Stomach (tissue), 8 donors: ENCODE measurements at regions not wholly inside any gene's neighbourhood (a gene's known extent, or its start where the extent isn't known, plus 50 kb on each side); places are given as distances from the start of the nearest gene placed in this dataset.

Experiments
- DNase-seq, 2 donors: peaks; one replicate each; pipeline versions ENCODE4 v3.0.0 to v3.0.0-alpha.2; 2013 to 2019
- H3K27ac ChIP-seq, 5 donors: fragments of 200-600 bp in 4 of 5; sonication (generic) in 4 of 5; one replicate each; pipeline ENCODE4 v1.5.1; 2013 to 2019; ENCODE audit warnings: mild to moderate bottlenecking in 1 of 5, moderate library complexity in 1 of 5
- H3K27me3 ChIP-seq, 3 donors: fragments of 200-600 bp; sonication (generic); one replicate each; pipeline ENCODE4 v1.5.1; 2017 to 2019; ENCODE audit warnings: mixed run types in 1 of 3
- H3K36me3 ChIP-seq, 4 donors: fragments of 200-600 bp; sonication (generic); 1 replicate in 3 of 4; 2 replicates in 1 of 4; pipeline ENCODE4 v1.5.1; 2016 to 2019
- H3K4me1 ChIP-seq, 4 donors: fragments of 200-600 bp; sonication (generic); one replicate each; pipeline ENCODE4 v1.5.1; 2016 to 2019
- H3K4me3 ChIP-seq, 4 donors: fragments of 200-600 bp; sonication (generic) in 3 of 4; one replicate each; pipeline ENCODE4 v1.5.1; 2016 to 2019; ENCODE audit warnings: mild to moderate bottlenecking in 1 of 4
- H3K9me3 ChIP-seq, 4 donors: fragments of 200-600 bp; sonication (generic); one replicate each; pipeline ENCODE4 v1.5.1; 2016 to 2019
- EP300 ChIP-seq: sonication (generic); formaldehyde crosslinking; IDR thresholded peaks from one replicate; pipeline ENCODE4 v1.6.1; 2017; ENCODE audit warnings: antibody characterized with exemption
- POLR2A ChIP-seq, 4 donors: fragments of 450-650 bp; IDR thresholded peaks; one replicate each; pipeline ENCODE4 v1.6.1; 2016; ENCODE audit warnings: antibody characterized with exemption in 4 of 4, control low read depth in 2 of 4, mild to moderate bottlenecking in 1 of 4, moderate library complexity in 1 of 4
- POLR2AphosphoS5 ChIP-seq, 3 donors: sonication (generic); formaldehyde crosslinking; IDR thresholded peaks; one replicate each; pipeline ENCODE4 v1.6.1; 2016; ENCODE audit warnings: antibody characterized with exemption in 3 of 3
- WGBS, 5 donors: extraction: QIAGEN DNeasy Blood & Tissue Kit in 3 of 5; methylation state at CpG; one replicate each; pipeline versions ENCODE4 v1.1.5 to v1.1.7; 2013 to 2018; 5-methylcytosine and 5-hydroxymethylcytosine counted together
- intact Hi-C: fragments of 100-400 bp; cut with DNase I; formaldehyde crosslinking; loops from one replicate; pipeline ENCODE4 v1.15.1; 2023; ENCODE audit warnings: low total_unique reads
- TF ChIP-seq, protein P1 (sequence below), 7 experiments: fragments of 450-650 bp in 4 of 7; fragments of 200-600 bp in 3 of 7; sonication (generic) in 3 of 7; IDR thresholded peaks; one replicate each; pipeline ENCODE4 v1.5.1; 2016 to 2019; ENCODE audit warnings: antibody characterized with exemption in 7 of 7, control low read depth in 2 of 7, mild to moderate bottlenecking in 1 of 7
- donor health status: healthy with polysubstance abuse.
- donor health status: Bipolar disorder and iron deficiency.
- donor health status: healthy.

DNA sequence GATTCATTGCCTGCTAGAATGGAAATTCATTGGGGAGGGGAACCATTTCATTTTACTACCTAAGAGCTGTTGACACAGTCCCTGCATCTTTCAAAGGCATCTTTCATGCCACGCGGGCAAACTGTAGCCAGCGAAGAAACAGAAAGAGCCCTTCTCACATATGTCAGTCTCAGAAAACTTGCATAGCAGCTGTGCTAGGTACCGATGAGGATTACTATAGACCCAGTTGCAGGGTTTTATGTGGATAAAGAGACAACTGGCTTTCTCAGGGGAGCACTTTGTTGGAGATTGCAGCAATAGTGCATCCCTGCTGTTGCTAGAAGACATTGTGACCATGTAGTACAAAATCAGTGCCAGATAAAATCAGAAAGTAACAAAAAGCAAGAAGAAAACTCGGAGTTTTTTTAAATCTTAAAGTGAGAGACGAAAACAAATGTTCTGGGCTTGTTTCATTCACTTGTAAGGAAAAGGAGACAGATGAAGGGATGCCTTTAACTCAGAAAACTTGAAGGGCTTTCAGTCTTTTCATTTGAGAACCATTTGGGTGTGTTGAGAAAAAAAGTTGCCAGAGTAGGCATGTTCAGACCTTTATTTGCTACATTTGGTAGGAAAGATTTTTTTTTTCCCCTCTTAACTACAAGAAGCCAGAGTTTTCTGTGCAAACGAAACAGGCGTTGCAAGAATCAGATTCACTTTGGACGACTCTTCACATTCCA, 804.1 kb downstream of the USP25 start:
- peak overlapping the region; percentile 22 to 35 (median 31) for H3K4me3 ChIP-seq

DNA sequence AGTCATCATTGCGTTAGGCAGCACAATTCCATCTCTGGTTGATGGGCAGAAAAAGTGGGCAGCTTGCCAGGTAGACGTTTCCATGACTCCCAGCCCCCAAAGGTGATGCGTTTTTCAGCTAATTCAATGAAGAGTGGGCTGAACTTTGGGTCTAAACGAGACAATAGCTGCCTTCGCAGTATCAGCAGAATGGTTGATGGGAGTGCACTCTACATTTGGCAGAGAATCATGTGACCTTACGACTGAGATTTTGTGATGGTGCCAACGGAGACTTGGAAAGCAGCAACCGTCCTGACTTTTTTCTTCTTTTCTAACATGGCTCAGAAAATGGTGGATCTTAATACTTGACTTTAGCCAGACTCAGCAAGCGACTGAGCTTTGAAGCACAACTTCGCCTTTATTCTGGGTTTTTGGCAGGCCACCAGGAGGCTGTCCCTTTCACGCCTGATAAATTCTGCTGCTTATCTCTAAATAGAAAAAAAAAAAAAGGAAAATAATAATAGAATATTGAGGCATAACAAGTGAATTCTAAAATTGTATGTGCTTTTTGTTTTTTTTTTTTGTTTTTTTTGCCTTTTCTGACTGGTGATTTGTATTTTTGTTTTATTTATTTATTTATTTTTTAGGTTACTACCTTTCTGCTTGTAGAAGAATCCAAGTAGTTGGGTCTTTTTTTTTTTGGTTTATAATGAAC, 804.8 kb downstream of the USP25 start:
- Histone ChIP-seq H3K36me3 (no peaks in the 10 kb centered on the region), H3K27me3 (no peaks in the 10 kb centered on the region), H3K4me1 (peaks cover 0 to 6% (median 3%) of the 10 kb centered on the region in 4 donors), H3K27ac (peak overlapping the region; percentile 1 to 84 (median 69)), H3K9me3 (no peaks in the 10 kb centered on the region), H3K4me3 (peak overlapping the region; percentile 22 to 35 (median 31))
- 26 to 38% (median 35%) methylated on average over 11 of the region's 11 CpGs for WGBS, 5 donors
- DNase-seq: peak; percentile 29 to 87
- intact Hi-C loops: no loop called here
- TF ChIP-seq EP300 (no peak), POLR2AphosphoS5 (IDR thresholded peaks at IDR 0.05) (peak in 1 of 3 donors; percentile 32)

More for the DNA sequence above, 804.1 kb downstream of the USP25 start:
- Histone ChIP-seq H3K9me3 (no peaks in the 10 kb centered on the region), H3K36me3 (no peaks in the 10 kb centered on the region), H3K27ac (peak overlapping the region in 4 of 5 donors; percentile 45 to 84 (median 75)), H3K27me3 (no peaks in the 10 kb centered on the region), H3K4me1 (peaks cover 0 to 6% (median 3%) of the 10 kb centered on the region in 4 donors)
- 62 to 74% (median 69%) methylated on average over 9 of the region's 9 CpGs for WGBS, 5 donors
- TF ChIP-seq, protein P1, sequence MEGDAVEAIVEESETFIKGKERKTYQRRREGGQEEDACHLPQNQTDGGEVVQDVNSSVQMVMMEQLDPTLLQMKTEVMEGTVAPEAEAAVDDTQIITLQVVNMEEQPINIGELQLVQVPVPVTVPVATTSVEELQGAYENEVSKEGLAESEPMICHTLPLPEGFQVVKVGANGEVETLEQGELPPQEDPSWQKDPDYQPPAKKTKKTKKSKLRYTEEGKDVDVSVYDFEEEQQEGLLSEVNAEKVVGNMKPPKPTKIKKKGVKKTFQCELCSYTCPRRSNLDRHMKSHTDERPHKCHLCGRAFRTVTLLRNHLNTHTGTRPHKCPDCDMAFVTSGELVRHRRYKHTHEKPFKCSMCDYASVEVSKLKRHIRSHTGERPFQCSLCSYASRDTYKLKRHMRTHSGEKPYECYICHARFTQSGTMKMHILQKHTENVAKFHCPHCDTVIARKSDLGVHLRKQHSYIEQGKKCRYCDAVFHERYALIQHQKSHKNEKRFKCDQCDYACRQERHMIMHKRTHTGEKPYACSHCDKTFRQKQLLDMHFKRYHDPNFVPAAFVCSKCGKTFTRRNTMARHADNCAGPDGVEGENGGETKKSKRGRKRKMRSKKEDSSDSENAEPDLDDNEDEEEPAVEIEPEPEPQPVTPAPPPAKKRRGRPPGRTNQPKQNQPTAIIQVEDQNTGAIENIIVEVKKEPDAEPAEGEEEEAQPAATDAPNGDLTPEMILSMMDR (IDR thresholded peaks at IDR 0.05): no peak
- DNase-seq: peak in 1 of 2 donors; percentile 12
- intact Hi-C loops: no loop called here

GRCh38 chr21:16535102-16535422, 805.3 kb downstream of the USP25 start:
- Histone ChIP-seq H3K4me3 (peak overlapping the region; percentile 22 to 35 (median 31)), H3K9me3 (no peaks in the 10 kb centered on the region), H3K27ac (peak overlapping the region in 4 of 5 donors; percentile 45 to 84 (median 75)), H3K36me3 (no peaks in the 10 kb centered on the region), H3K27me3 (no peaks in the 10 kb centered on the region), H3K4me1 (peaks cover 0 to 6% (median 3%) of the 10 kb centered on the region in 4 donors)
- intact Hi-C loops: no loop called here
- peak; percentile 30 to 84 for DNase-seq
- peak in 2 of 3 donors; percentile 6 to 56 for TF ChIP-seq POLR2AphosphoS5 (IDR thresholded peaks at IDR 0.05)
- no peak for TF ChIP-seq POLR2A (IDR thresholded peaks at IDR 0.05)
- 26 to 59% (median 36%) methylated on average over 6 of the region's 6 CpGs for WGBS, 5 donors

DNA sequence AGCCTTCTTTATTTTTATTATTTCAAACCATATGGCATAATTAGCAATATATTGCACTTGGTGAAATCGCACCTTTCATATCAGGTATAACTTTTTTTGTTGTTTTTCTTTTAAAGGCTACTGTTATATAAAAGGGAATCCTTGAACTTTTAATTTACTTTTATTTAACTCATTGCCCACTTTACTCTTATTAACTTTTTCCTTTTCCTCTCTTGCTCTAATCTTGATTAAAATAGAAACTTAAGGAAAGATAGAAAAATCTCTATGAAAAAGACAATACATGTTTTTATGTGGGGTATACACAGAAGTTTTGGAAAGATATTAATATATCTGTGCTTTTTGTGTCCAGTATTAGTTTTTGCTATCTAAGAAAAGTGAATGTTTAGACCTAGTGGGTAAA, 805.8 kb downstream of the USP25 start:
- 51 to 86% (median 59%) methylated on average over 1 of the region's 1 CpG for WGBS, 5 donors
- H3K4me3 ChIP-seq: peak overlapping the region in 3 of 4 donors; percentile 11 to 32 (median 30)
- no peaks in the 10 kb centered on the region for H3K9me3 ChIP-seq
- peak overlapping the region in 3 of 5 donors; percentile 45 to 84 (median 81) for H3K27ac ChIP-seq
- peaks cover 0 to 6% (median 3%) of the 10 kb centered on the region in 4 donors for H3K4me1 ChIP-seq
- no peak for TF ChIP-seq POLR2AphosphoS5 (IDR thresholded peaks at IDR 0.05)
- no peak for TF ChIP-seq EP300
- no peak for TF ChIP-seq POLR2A (IDR thresholded peaks at IDR 0.05)
- TF ChIP-seq, protein P1 (IDR thresholded peaks at IDR 0.05): no peak
- no peak for DNase-seq
- intact Hi-C loops: no loop called here
- no peaks in the 10 kb centered on the region for H3K27me3 ChIP-seq
- no peaks in the 10 kb centered on the region for H3K36me3 ChIP-seq

DNA sequence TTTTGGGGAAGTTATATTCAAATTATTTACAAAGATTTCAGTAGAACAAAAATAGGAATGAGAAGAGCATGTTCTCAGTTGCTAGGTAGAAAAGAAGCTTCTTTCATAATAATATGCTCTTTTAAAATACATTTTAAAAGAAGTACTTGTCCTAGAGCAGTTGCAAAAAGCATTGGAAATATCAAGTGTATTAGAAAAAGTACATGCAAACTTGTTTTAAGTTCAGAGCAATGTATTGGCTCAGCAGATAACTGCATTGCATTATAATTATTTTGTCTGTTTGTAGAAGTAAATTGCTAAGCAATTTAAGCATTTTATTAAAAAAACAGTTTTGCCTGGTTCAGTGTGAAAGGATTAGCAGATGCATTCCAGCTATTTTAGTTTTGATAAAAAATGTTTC, 806.4 kb downstream of the USP25 start:
- TF ChIP-seq EP300: no peak
- no peak for TF ChIP-seq POLR2A (IDR thresholded peaks at IDR 0.05)
- TF ChIP-seq POLR2AphosphoS5 (IDR thresholded peaks at IDR 0.05): no peak
- TF ChIP-seq, protein P1 (IDR thresholded peaks at IDR 0.05): no peak
- no peak for DNase-seq
- H3K27me3 ChIP-seq: no peaks in the 10 kb centered on the region
- H3K27ac ChIP-seq: peak overlapping the region in 3 of 5 donors; percentile 45 to 84 (median 70)
- peaks cover 0 to 6% (median 3%) of the 10 kb centered on the region in 4 donors for H3K4me1 ChIP-seq
- peak overlapping the region in 3 of 4 donors; percentile 30 to 41 (median 32) for H3K4me3 ChIP-seq
- no peaks in the 10 kb centered on the region for H3K36me3 ChIP-seq
- intact Hi-C loops: no loop called here
- no peaks in the 10 kb centered on the region for H3K9me3 ChIP-seq
